CD4-positive, alpha-beta T cell (primary cell): ENCODE measurements at regions not wholly inside any gene's neighbourhood (a gene's known extent, or its start where the extent isn't known, plus 50 kb on each side); places are given as distances from the start of the nearest gene placed in this dataset.

ENCODE experiments used
- ATAC-seq: fragments of 200-7000 bp; cut with Tn5 transposase; one replicate; pipeline ENCODE4 v1.10.0; 2022; ENCODE audit warnings: mild to moderate bottlenecking; ENCODE audit not compliant: poor library complexity
- CTCF ChIA-PET: fragments of 350-600 bp; sonication (Branson Sonifier 250); formaldehyde crosslinking; loops from one replicate; lab custom pipeline; 2021; ENCODE audit warnings: antibody characterized with exemption, inconsistent platforms; lab: Charles Lee
- POLR2A ChIA-PET: fragments of 350-600 bp; sonication (Branson Sonifier 250); formaldehyde crosslinking; loops from one replicate; lab custom pipeline; 2021; ENCODE audit warnings: antibody characterized with exemption, inconsistent platforms; lab: Charles Lee
- DNase-seq, 14 experiments: peaks; one replicate each; pipeline ENCODE4 v3.0.0-alpha.2; 2013 to 2020; ENCODE audit warnings: mixed read lengths in 2 of 14
- H3K27ac ChIP-seq, 2 donors: one replicate each; pipeline versions ENCODE4 v1.5.1 to v1.7.0; 2013; ENCODE audit warnings: low read length in 2 of 2, low read depth in 1 of 2, mild to moderate bottlenecking in 1 of 2
- H3K27me3 ChIP-seq, 2 experiments: 1 replicate in 1 of 2; 2 replicates in 1 of 2; pipeline versions ENCODE4 v1.6.1 to v1.7.0; 2013; ENCODE audit warnings: low read length in 2 of 2, control low read depth in 1 of 2, mild to moderate bottlenecking in 1 of 2, moderate library complexity in 1 of 2; ENCODE audit not compliant: insufficient read depth in 2 of 2, control insufficient read depth in 1 of 2
- H3K36me3 ChIP-seq: one replicate; pipeline ENCODE4 v1.6.1; 2013; ENCODE audit warnings: low read length, control low read depth; ENCODE audit not compliant: insufficient read depth
- H3K4me1 ChIP-seq: one replicate; pipeline ENCODE4 v1.6.1; 2013; ENCODE audit warnings: low read length, control low read depth; ENCODE audit not compliant: insufficient read depth
- H3K4me3 ChIP-seq: one replicate; pipeline ENCODE4 v1.5.1; 2013; ENCODE audit warnings: mild to moderate bottlenecking, low read length, moderate library complexity
- H3K9me3 ChIP-seq, 2 experiments: 1 replicate in 1 of 2; 2 replicates in 1 of 2; pipeline versions ENCODE4 v1.6.1 to v1.7.0; 2013; ENCODE audit warnings: low read length in 2 of 2, mild to moderate bottlenecking in 2 of 2, control low read depth in 1 of 2, moderate library complexity in 1 of 2; ENCODE audit not compliant: control insufficient read depth in 1 of 2, insufficient read depth in 1 of 2
- H3K27ac Mint-ChIP-seq: one replicate; pipeline ENCODE4 v1.8.0; 2020; ENCODE audit warnings: mixed read lengths
- H3K27me3 Mint-ChIP-seq: one replicate; pipeline ENCODE4 v1.8.0; 2021; ENCODE audit warnings: mixed read lengths
- H3K36me3 Mint-ChIP-seq: one replicate; pipeline ENCODE4 v1.8.0; 2021; ENCODE audit warnings: low read depth, mixed read lengths
- H3K4me1 Mint-ChIP-seq: one replicate; pipeline ENCODE4 v1.8.0; 2021; ENCODE audit warnings: low read depth, mixed read lengths
- H3K4me3 Mint-ChIP-seq: one replicate; pipeline ENCODE4 v1.8.0; 2020; ENCODE audit warnings: mild to moderate bottlenecking, mixed read lengths
- H3K9me3 Mint-ChIP-seq: one replicate; pipeline ENCODE4 v1.8.0; 2020; ENCODE audit warnings: mixed read lengths
- intact Hi-C, 2 experiments: fragments of 100-400 bp; cut with DNase I in 1 of 2; cut with micrococcal nuclease in 1 of 2; formaldehyde crosslinking; loops; one replicate each; pipeline versions ENCODE4 v1.15.1 to v1.9.0; 2023 to 2025; cut with DNase I, micrococcal nuclease
- TF ChIP-seq, protein P1 (sequence below): fragments of 200-600 bp; IDR thresholded peaks from one replicate; pipeline ENCODE4 v1.8.0; 2022; ENCODE audit warnings: antibody characterized with exemption, mild to moderate bottlenecking

DNA sequence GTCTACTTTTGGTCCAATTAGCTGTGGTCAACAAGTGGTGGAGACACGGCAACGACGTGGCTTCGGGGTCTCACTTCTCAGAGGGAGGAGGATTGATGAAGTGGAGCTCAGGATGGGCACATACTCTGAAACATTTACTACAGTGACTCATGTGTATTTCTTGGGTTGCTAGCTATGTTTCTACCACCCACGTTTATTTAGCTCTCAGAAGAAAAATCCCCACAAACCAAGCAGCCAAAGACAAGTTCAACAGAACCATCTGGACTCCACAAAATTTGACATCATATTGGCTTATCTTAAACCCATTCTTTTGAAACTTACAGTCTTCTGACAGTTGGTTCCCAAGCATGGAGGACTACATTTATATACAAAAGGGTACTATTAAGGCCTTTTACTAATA lies 158.0 kb downstream of the CBLL2 start:
- H3K27ac Mint-ChIP-seq: no peak overlapping the region
- peaks cover 2% of the 10 kb centered on the region for H3K9me3 Mint-ChIP-seq
- H3K4me1 Mint-ChIP-seq: no peaks in the 10 kb centered on the region
- no peaks in the 10 kb centered on the region for H3K9me3 ChIP-seq
- intact Hi-C loops: no loop called here
- no peak overlapping the region for H3K27ac ChIP-seq
- no peak for DNase-seq
- H3K4me3 ChIP-seq: no peak overlapping the region
- H3K4me3 Mint-ChIP-seq: no peak overlapping the region
- ATAC-seq: no peak
- ChIA-PET CTCF (interaction anchor here (0.7 kb wide), 1 partner anchor 33 kb away, joined by 3 read pairs; no protein-coding TSS in a partner anchor), POLR2A (no interaction called here)
- H3K27me3 Mint-ChIP-seq: no peaks in the 10 kb centered on the region
- no peaks in the 10 kb centered on the region for H3K4me1 ChIP-seq
- H3K36me3 Mint-ChIP-seq: no peaks in the 10 kb centered on the region
- TF ChIP-seq, protein P1, sequence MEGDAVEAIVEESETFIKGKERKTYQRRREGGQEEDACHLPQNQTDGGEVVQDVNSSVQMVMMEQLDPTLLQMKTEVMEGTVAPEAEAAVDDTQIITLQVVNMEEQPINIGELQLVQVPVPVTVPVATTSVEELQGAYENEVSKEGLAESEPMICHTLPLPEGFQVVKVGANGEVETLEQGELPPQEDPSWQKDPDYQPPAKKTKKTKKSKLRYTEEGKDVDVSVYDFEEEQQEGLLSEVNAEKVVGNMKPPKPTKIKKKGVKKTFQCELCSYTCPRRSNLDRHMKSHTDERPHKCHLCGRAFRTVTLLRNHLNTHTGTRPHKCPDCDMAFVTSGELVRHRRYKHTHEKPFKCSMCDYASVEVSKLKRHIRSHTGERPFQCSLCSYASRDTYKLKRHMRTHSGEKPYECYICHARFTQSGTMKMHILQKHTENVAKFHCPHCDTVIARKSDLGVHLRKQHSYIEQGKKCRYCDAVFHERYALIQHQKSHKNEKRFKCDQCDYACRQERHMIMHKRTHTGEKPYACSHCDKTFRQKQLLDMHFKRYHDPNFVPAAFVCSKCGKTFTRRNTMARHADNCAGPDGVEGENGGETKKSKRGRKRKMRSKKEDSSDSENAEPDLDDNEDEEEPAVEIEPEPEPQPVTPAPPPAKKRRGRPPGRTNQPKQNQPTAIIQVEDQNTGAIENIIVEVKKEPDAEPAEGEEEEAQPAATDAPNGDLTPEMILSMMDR: no peak
- H3K36me3 ChIP-seq: no peaks in the 10 kb centered on the region
- no peaks in the 10 kb centered on the region for H3K27me3 ChIP-seq

DNA sequence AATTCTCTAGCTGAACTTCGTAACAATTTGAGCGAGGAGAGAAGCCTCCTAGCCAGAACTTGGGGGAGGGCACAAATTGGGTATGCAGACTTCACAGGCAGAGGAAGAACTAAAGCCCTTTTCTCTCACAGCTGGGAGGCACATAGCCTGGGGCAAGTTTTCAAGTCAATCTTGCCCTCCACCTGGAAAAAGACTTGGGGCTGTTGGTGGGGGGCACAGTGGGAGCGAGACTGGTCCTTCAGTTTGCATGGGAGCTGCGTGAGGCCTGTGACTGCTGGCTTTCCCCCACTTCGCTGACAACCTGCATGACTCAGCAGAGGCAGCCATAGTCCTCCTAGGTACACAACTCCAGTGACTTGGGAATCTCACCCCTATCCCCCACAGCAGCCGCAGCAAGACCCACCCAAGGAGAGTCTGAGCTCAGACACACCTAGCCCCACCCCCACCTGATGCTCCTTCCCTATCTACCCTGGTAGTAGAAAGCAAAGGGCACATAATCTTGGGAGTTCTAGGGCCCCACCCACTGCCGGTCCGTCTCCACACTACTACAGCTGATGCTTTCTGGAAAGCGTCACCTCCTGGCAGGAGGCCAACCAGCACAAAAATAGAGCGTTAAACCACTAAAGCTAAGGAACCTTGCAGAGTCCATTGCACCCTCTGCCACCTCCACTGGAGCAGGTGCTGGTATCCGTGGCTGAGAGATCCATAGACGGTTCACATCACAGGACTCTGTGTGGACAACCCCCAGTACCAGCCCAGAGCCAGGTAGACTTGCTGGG lies 160.8 kb downstream of the CBLL2 start:
- H3K9me3 ChIP-seq: no peaks in the 10 kb centered on the region
- H3K4me1 Mint-ChIP-seq: no peaks in the 10 kb centered on the region
- H3K36me3 Mint-ChIP-seq: no peaks in the 10 kb centered on the region
- no peak for ATAC-seq
- TF ChIP-seq, protein P1: no peak
- H3K27me3 ChIP-seq: no peaks in the 10 kb centered on the region
- ChIA-PET POLR2A (no interaction called here), CTCF (no interaction called here)
- H3K4me3 ChIP-seq: no peak overlapping the region
- intact Hi-C loops: no loop called here
- no peaks in the 10 kb centered on the region for H3K27me3 Mint-ChIP-seq
- H3K4me1 ChIP-seq: no peaks in the 10 kb centered on the region
- H3K9me3 Mint-ChIP-seq: no peaks in the 10 kb centered on the region
- no peak for DNase-seq
- H3K27ac ChIP-seq: no peak overlapping the region
- no peak overlapping the region for H3K27ac Mint-ChIP-seq
- no peaks in the 10 kb centered on the region for H3K36me3 ChIP-seq
- H3K4me3 Mint-ChIP-seq: no peak overlapping the region

DNA sequence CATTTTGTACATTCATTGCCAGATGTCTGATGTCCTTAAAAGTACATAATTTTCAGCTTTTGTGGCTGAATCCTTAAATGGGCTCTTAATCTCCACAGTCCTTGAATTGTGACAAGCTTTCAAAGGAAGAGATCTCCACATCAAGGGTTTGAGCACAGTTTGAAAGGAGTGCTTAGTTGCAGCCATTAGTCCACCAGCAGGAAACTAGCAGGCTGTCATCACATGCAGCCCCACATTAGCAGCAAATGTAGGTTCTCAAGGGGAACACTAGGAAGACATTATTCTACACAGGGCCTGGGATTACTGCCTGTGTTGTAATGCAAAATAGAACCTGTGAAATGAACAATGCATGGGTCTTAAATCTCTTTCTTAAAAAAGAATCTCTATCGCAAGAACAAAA lies 173.2 kb downstream of the CBLL2 start:
- CTCF ChIA-PET: no interaction called here
- Mint-ChIP-seq H3K4me1 (no peaks in the 10 kb centered on the region), H3K4me3 (no peak overlapping the region)

More for the DNA sequence above, 173.2 kb downstream of the CBLL2 start:
- Histone ChIP-seq H3K4me3 (no peak overlapping the region), H3K9me3 (no peaks in the 10 kb centered on the region), H3K27ac (no peak overlapping the region), H3K27me3 (no peaks in the 10 kb centered on the region), H3K4me1 (no peaks in the 10 kb centered on the region), H3K36me3 (no peaks in the 10 kb centered on the region)
- Mint-ChIP-seq H3K27me3 (no peaks in the 10 kb centered on the region), H3K36me3 (no peaks in the 10 kb centered on the region), H3K9me3 (peaks cover 2% of the 10 kb centered on the region), H3K27ac (no peak overlapping the region)
- intact Hi-C loops: no loop called here
- POLR2A ChIA-PET: no interaction called here
- no peak for ATAC-seq
- TF ChIP-seq, protein P1: no peak
- no peak for DNase-seq
